ENCODE measurements at regions not wholly inside any gene's neighbourhood (a gene's known extent, or its start where the extent isn't known, plus 50 kb on each side); places are given as distances from the start of the nearest gene placed in this dataset.

DNA sequence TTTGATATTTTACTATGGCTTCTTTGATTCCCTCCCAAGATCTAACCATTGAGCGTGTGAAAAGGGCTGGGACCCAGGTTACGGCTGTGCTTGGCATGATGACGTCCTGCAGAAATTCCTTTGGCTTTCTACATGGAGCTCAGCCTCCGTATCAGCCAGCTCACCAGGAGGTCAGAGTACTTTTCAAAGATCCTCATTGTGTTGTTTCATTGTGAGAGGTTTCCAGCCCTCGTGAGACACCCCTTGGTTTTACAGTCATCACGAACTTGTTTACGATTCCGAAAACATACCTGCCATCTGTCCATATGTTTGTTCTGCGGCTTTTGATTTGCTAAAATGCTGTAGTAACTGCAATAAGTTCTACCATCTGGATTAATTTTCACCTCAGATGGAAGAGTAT lies 453.1 kb downstream of the TMEM121 start:
- Histone ChIP-seq H2AFZ (ENCODE audit: insufficient read depth, low read depth, low read length, poor library complexity, severe bottlenecking) (no peak overlapping the region), H3K36me3 (replicated peaks in 1 of 2; ENCODE audit: control extremely low read depth in 1 of 2, control insufficient read depth in 1 of 2, extremely low read depth in 1 of 2, insufficient read depth in 2 of 2, low read length in 1 of 2) (no peaks in the 10 kb centered on the region), H3K9ac (ENCODE audit: low read length) (no peak overlapping the region), H3K27me3 (replicated peaks in 1 of 4; ENCODE audit: control extremely low read depth in 1 of 4, control insufficient read depth in 3 of 4, insufficient read depth in 4 of 4, low read length in 3 of 4) (no peaks in the 10 kb centered on the region), H3K4me2 (replicated peaks; ENCODE audit: low read depth, low read length, poor library complexity, severe bottlenecking) (no peak overlapping the region), H4K20me1 (ENCODE audit: control insufficient read depth, insufficient read depth, low read length, poor library complexity, severe bottlenecking) (no peaks in the 10 kb centered on the region), H3K9me3 (ENCODE audit: control extremely low read depth in 1 of 3, control insufficient read depth in 2 of 3, insufficient read depth in 1 of 3, low read length in 2 of 3) (no peaks in the 10 kb centered on the region), H3K27ac (ENCODE audit: low read length in 2 of 2) (no peak overlapping the region), H3K79me2 (ENCODE audit: control insufficient read depth, insufficient read depth, low read length) (no peaks in the 10 kb centered on the region), H3K4me3 (ENCODE audit: control extremely low read depth in 1 of 5, extremely low read depth in 1 of 5, insufficient read depth in 1 of 5, low read depth in 2 of 5, low read length in 4 of 5) (no peak overlapping the region), H3K4me1 (ENCODE audit: control insufficient read depth in 2 of 2, insufficient read depth in 2 of 2, low read length in 2 of 2) (peaks cover 8 to 24% of the 10 kb centered on the region in 2 donors)
- ATAC-seq (ENCODE audit: low read depth) = no peak
- TF ChIP-seq EZH2 (IDR thresholded peaks at IDR 0.05; ENCODE audit: borderline replicate concordance, insufficient read depth, low read depth, low read length, poor library complexity, severe bottlenecking) = no peak
- TF ChIP-seq, protein P1, sequence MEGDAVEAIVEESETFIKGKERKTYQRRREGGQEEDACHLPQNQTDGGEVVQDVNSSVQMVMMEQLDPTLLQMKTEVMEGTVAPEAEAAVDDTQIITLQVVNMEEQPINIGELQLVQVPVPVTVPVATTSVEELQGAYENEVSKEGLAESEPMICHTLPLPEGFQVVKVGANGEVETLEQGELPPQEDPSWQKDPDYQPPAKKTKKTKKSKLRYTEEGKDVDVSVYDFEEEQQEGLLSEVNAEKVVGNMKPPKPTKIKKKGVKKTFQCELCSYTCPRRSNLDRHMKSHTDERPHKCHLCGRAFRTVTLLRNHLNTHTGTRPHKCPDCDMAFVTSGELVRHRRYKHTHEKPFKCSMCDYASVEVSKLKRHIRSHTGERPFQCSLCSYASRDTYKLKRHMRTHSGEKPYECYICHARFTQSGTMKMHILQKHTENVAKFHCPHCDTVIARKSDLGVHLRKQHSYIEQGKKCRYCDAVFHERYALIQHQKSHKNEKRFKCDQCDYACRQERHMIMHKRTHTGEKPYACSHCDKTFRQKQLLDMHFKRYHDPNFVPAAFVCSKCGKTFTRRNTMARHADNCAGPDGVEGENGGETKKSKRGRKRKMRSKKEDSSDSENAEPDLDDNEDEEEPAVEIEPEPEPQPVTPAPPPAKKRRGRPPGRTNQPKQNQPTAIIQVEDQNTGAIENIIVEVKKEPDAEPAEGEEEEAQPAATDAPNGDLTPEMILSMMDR (IDR thresholded peaks at IDR 0.05) = no peak
- intact Hi-C loops (cut with micrococcal nuclease) = no loop called here
- H3K27me3 Mint-ChIP-seq = no peaks in the 10 kb centered on the region
- no CpG with 5 or more reads among the region's 9 CpGs for WGBS (ENCODE audit: insufficient coverage)
- DNase-seq = no peak
- no peaks in the 10 kb centered on the region for H3K9me3 Mint-ChIP-seq (ENCODE audit: insufficient read depth)
- CTCF ChIA-PET = no interaction called here
- H3K4me3 Mint-ChIP-seq = no peak overlapping the region
- no peak overlapping the region for H3K27ac Mint-ChIP-seq
- POLR2A ChIA-PET = no interaction called here
- H3K4me1 Mint-ChIP-seq = peaks cover 21% of the 10 kb centered on the region

DNA sequence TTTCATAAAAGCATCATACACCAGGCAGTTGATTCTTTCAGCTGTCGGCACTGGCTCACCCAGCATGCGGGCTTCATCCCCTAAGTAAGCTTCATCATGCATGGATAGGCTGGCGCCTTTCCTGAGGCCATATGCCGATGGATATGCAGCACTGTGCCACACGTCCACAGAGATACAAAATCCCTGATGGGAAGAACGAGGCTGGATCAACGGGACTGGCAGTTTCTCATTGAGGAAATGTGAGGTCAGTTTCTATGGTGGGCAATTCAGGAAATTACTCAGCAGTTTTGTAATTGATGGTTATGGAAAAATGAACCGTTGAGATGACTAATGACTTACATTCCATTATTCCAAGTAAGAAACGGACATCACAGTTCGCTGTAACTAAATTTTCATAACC lies 453.8 kb downstream of the TMEM121 start:
- no CpG with 5 or more reads among the region's 10 CpGs for WGBS (ENCODE audit: insufficient coverage)

More for the DNA sequence above, 453.8 kb downstream of the TMEM121 start:
- ATAC-seq (ENCODE audit: low read depth) (no peak), DNase-seq (no peak)
- Histone ChIP-seq H3K27ac (ENCODE audit: low read length in 2 of 2) (no peak overlapping the region), H3K27me3 (replicated peaks in 1 of 4; ENCODE audit: control extremely low read depth in 1 of 4, control insufficient read depth in 3 of 4, insufficient read depth in 4 of 4, low read length in 3 of 4) (no peaks in the 10 kb centered on the region), H3K36me3 (replicated peaks in 1 of 2; ENCODE audit: control extremely low read depth in 1 of 2, control insufficient read depth in 1 of 2, extremely low read depth in 1 of 2, insufficient read depth in 2 of 2, low read length in 1 of 2) (no peaks in the 10 kb centered on the region), H3K9ac (ENCODE audit: low read length) (no peak overlapping the region), H3K4me3 (ENCODE audit: control extremely low read depth in 1 of 5, extremely low read depth in 1 of 5, insufficient read depth in 1 of 5, low read depth in 2 of 5, low read length in 4 of 5) (no peak overlapping the region), H4K20me1 (ENCODE audit: control insufficient read depth, insufficient read depth, low read length, poor library complexity, severe bottlenecking) (no peaks in the 10 kb centered on the region), H2AFZ (ENCODE audit: insufficient read depth, low read depth, low read length, poor library complexity, severe bottlenecking) (no peak overlapping the region), H3K9me3 (ENCODE audit: control extremely low read depth in 1 of 3, control insufficient read depth in 2 of 3, insufficient read depth in 1 of 3, low read length in 2 of 3) (no peaks in the 10 kb centered on the region), H3K4me2 (replicated peaks; ENCODE audit: low read depth, low read length, poor library complexity, severe bottlenecking) (no peak overlapping the region), H3K4me1 (ENCODE audit: control insufficient read depth in 2 of 2, insufficient read depth in 2 of 2, low read length in 2 of 2) (peaks cover 8 to 17% of the 10 kb centered on the region in 2 donors), H3K79me2 (ENCODE audit: control insufficient read depth, insufficient read depth, low read length) (no peaks in the 10 kb centered on the region)
- CTCF ChIA-PET = no interaction called here
- no peak overlapping the region for H3K4me3 Mint-ChIP-seq
- no peaks in the 10 kb centered on the region for H3K9me3 Mint-ChIP-seq (ENCODE audit: insufficient read depth)
- POLR2A ChIA-PET = no interaction called here
- H3K4me1 Mint-ChIP-seq = peaks cover 21% of the 10 kb centered on the region
- H3K27me3 Mint-ChIP-seq = no peaks in the 10 kb centered on the region
- H3K27ac Mint-ChIP-seq = no peak overlapping the region
- TF ChIP-seq, protein P1 (IDR thresholded peaks at IDR 0.05) = no peak
- no peak for TF ChIP-seq EZH2 (IDR thresholded peaks at IDR 0.05; ENCODE audit: borderline replicate concordance, insufficient read depth, low read depth, low read length, poor library complexity, severe bottlenecking)
- intact Hi-C loops (cut with micrococcal nuclease) = no loop called here
